B cell (primary cell): ENCODE measurements at regions not wholly inside any gene's neighbourhood (a gene's known extent, or its start where the extent isn't known, plus 50 kb on each side); places are given as distances from the start of the nearest gene placed in this dataset.

ENCODE experiments used
- EZH2 ChIP-seq: IDR thresholded peaks from 2 replicates; pipeline ENCODE4 v1.6.1; 2012; ENCODE audit warnings: borderline replicate concordance, low read depth, mild to moderate bottlenecking, moderate library complexity, low read length; ENCODE audit not compliant: insufficient read depth, poor library complexity, severe bottlenecking
- TF ChIP-seq, protein P1 (sequence below): fragments of 200-600 bp; IDR thresholded peaks from one replicate; pipeline ENCODE4 v1.8.0; 2022; ENCODE audit warnings: antibody characterized with exemption, mild to moderate bottlenecking

DNA sequence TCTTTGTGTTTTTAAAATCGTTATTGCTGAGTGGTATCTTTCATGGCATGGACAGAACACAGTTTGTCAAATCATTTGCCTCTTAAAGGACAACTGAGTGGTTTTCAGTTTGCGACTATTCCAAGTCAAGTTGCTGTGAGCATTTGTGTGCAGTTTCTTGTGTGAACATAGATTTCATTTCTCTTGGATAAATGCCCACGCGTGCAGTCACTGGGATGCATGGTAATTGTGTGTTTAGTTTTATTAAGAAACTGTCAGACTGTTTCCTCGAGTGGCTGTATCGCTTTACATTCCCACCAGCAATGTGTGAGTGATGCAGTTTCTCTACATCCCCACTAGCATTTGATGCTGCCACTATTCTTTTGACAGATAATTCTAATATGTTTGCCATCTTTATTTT is 154.0 kb upstream of the ARL4C start:
- TF ChIP-seq, protein P1, sequence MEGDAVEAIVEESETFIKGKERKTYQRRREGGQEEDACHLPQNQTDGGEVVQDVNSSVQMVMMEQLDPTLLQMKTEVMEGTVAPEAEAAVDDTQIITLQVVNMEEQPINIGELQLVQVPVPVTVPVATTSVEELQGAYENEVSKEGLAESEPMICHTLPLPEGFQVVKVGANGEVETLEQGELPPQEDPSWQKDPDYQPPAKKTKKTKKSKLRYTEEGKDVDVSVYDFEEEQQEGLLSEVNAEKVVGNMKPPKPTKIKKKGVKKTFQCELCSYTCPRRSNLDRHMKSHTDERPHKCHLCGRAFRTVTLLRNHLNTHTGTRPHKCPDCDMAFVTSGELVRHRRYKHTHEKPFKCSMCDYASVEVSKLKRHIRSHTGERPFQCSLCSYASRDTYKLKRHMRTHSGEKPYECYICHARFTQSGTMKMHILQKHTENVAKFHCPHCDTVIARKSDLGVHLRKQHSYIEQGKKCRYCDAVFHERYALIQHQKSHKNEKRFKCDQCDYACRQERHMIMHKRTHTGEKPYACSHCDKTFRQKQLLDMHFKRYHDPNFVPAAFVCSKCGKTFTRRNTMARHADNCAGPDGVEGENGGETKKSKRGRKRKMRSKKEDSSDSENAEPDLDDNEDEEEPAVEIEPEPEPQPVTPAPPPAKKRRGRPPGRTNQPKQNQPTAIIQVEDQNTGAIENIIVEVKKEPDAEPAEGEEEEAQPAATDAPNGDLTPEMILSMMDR, result no peak
- no peak for TF ChIP-seq EZH2
